ENCODE measurements at regions not wholly inside any gene's neighbourhood (a gene's known extent, or its start where the extent isn't known, plus 50 kb on each side); places are given as distances from the start of the nearest gene placed in this dataset.

DNA sequence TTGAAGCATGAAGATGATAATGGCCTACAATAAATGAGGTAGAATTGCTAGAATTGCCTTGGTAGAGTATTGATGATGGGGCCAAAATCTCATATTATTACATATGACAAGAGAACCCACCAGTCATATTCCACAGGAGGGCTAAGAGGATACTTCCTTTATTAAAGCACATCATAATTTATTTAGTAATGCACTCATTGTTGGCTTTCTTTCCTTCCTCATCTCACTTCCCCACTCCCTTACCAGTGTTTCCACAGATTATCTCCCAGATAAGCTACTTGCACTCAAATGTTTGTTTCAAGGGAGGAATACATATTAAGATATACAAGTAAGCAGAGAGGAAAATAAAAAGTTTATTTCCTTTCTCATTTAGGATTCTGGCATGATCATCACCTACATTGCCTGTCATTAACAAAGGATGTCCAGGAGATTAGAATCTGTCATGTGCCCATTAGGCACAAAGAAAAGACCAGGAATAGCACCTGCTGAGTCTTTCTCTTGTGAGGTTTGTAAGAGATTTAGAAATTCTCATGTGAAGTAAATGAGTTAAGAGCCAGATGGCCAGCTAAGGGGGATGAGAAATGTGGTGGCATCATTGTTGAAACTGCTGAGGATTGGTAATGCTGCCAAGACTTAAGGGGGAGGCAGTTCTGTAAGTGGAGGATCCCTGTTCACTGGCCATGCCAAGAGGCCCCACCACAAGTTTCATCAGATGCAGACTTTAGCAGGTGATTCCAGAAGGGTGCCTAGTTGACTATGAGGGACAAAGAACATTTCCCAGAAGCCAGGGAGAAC lies 52.4 kb upstream of the PRDM8 start:
- no peak for TF ChIP-seq CTCF (IDR thresholded peaks at IDR 0.05; ENCODE audit: control extremely low read depth in 1 of 3, insufficient read depth in 1 of 3, low read depth in 1 of 3, low read length in 3 of 3)
- no peak for TF ChIP-seq TAF1 (IDR thresholded peaks at IDR 0.05; ENCODE audit: low read depth, low read length)
- no peak for TF ChIP-seq POLR2AphosphoS5 (IDR thresholded peaks at IDR 0.05; ENCODE audit: low read depth, low read length)
- no peak for TF ChIP-seq JUND (IDR thresholded peaks at IDR 0.05; ENCODE audit: low read length)
- no peak for TF ChIP-seq POLR2A (IDR thresholded peaks at IDR 0.05; ENCODE audit: control extremely low read depth in 1 of 2, low read depth in 2 of 2, low read length in 2 of 2)
- TF ChIP-seq SUZ12 (IDR thresholded peaks at IDR 0.05; ENCODE audit: low read length) = no peak
- no peak for TF ChIP-seq YY1 (IDR thresholded peaks at IDR 0.05; ENCODE audit: low read depth, low read length)
- TF ChIP-seq EGR1 (IDR thresholded peaks at IDR 0.05; ENCODE audit: borderline replicate concordance, low read depth, low read length) = no peak
- no peak for TF ChIP-seq CREB1 (IDR thresholded peaks at IDR 0.05)
- no peak for TF ChIP-seq RAD21 (IDR thresholded peaks at IDR 0.05 in 1 of 2, conservative IDR thresholded peaks at IDR 0.05 in 1 of 2; ENCODE audit: low read depth in 2 of 2, low read length in 2 of 2)
- TF ChIP-seq RNF2 (IDR thresholded peaks at IDR 0.05; ENCODE audit: borderline replicate concordance, low read depth, low read length, missing control alignments, poor library complexity, severe bottlenecking) = no peak
- no peak for TF ChIP-seq HDAC2 (IDR thresholded peaks at IDR 0.05; ENCODE audit: borderline replicate concordance in 1 of 2, low read depth in 2 of 2, low read length in 2 of 2)
